Prostate gland (tissue), 2 donors: ENCODE measurements at regions not wholly inside any gene's neighbourhood (a gene's known extent, or its start where the extent isn't known, plus 50 kb on each side); places are given as distances from the start of the nearest gene placed in this dataset.

ENCODE experiments used
- DNase-seq: peaks from one replicate; pipeline ENCODE4 v3.0.0-alpha.2; 2019; ENCODE audit warnings: low spot score
- H3K27ac ChIP-seq, 2 donors: fragments of 200-600 bp; sonication (generic); 2 replicates each; pipeline ENCODE4 v1.5.1; 2017 to 2019
- H3K27me3 ChIP-seq: fragments of 200-600 bp; sonication (generic); replicated peaks from 2 replicates; pipeline ENCODE4 v1.5.1; 2019; ENCODE audit not compliant: insufficient read depth
- H3K36me3 ChIP-seq, 2 donors: fragments of 200-600 bp; sonication (generic); 1 replicate in 1 of 2; 2 replicates in 1 of 2; pipeline versions ENCODE4 v1.5.1 to v1.8.1; 2017 to 2019
- H3K4me1 ChIP-seq: fragments of 200-600 bp; sonication (generic); replicated peaks from 2 replicates; pipeline ENCODE4 v1.5.1; 2019
- H3K4me3 ChIP-seq, 2 donors: fragments of 200-600 bp; sonication (generic); 2 replicates each; pipeline ENCODE4 v1.5.1; 2017 to 2019
- H3K9me3 ChIP-seq: fragments of 200-600 bp; sonication (generic); 2 replicates; pipeline ENCODE4 v1.5.1; 2017
- POLR2A ChIP-seq: fragments of 450-650 bp; IDR thresholded peaks from one replicate; pipeline ENCODE4 v1.6.1; 2016; ENCODE audit warnings: antibody characterized with exemption, mild to moderate bottlenecking
- POLR2AphosphoS5 ChIP-seq: sonication (generic); formaldehyde crosslinking; IDR thresholded peaks from one replicate; pipeline ENCODE4 v1.6.1; 2017; ENCODE audit warnings: antibody characterized with exemption
- WGBS: methylation state at CpG from one replicate; pipeline ENCODE4 v1.1.5; 2018; 5-methylcytosine and 5-hydroxymethylcytosine counted together
- intact Hi-C: fragments of 100-400 bp; cut with DNase I; formaldehyde crosslinking; loops from one replicate; pipeline ENCODE4 v1.14.2; 2022
- TF ChIP-seq, protein P1 (sequence below), 4 experiments: fragments of 200-600 bp in 2 of 4; fragments of 450-650 bp in 2 of 4; sonication (generic) in 2 of 4; IDR thresholded peaks; 1 replicate in 3 of 4; 2 replicates in 1 of 4; pipeline ENCODE4 v1.5.1; 2016 to 2019; ENCODE audit warnings: antibody characterized with exemption in 4 of 4, mild to moderate bottlenecking in 2 of 4, moderate library complexity in 2 of 4

DNA sequence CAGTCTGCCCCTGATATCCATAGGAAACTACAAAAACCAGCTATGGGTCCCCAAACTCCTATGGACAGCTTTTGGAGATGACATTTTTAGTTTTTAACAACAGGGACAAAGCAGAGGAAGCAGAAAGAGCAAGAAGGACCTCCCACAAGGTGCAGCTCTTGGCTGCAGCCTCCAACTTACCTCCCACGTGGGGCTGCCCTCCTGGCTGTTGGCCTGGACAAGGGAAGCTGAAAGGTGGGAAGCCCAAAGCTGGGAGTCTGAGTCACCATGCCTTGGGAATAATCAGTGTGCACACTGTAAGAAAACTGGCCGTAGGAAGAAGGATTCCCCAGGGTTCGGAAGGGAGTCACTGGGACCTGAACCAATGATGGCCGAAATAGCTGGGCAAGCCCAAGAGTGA lies 51.8 kb upstream of the PAX1 start:
- no peaks in the 10 kb centered on the region for H3K36me3 ChIP-seq
- TF ChIP-seq, protein P1, sequence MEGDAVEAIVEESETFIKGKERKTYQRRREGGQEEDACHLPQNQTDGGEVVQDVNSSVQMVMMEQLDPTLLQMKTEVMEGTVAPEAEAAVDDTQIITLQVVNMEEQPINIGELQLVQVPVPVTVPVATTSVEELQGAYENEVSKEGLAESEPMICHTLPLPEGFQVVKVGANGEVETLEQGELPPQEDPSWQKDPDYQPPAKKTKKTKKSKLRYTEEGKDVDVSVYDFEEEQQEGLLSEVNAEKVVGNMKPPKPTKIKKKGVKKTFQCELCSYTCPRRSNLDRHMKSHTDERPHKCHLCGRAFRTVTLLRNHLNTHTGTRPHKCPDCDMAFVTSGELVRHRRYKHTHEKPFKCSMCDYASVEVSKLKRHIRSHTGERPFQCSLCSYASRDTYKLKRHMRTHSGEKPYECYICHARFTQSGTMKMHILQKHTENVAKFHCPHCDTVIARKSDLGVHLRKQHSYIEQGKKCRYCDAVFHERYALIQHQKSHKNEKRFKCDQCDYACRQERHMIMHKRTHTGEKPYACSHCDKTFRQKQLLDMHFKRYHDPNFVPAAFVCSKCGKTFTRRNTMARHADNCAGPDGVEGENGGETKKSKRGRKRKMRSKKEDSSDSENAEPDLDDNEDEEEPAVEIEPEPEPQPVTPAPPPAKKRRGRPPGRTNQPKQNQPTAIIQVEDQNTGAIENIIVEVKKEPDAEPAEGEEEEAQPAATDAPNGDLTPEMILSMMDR (IDR thresholded peaks at IDR 0.05), result no peak
- TF ChIP-seq POLR2AphosphoS5 (no peak), POLR2A (no peak)
- no peaks in the 10 kb centered on the region for H3K27me3 ChIP-seq
- no peak overlapping the region for H3K27ac ChIP-seq
- intact Hi-C loops, result no loop called here
- H3K9me3 ChIP-seq, result no peaks in the 10 kb centered on the region
- 85% methylated on average over 4 of the region's 4 CpGs for WGBS
- H3K4me3 ChIP-seq, result no peak overlapping the region
- H3K4me1 ChIP-seq, result no peaks in the 10 kb centered on the region
- DNase-seq, result no peak

DNA sequence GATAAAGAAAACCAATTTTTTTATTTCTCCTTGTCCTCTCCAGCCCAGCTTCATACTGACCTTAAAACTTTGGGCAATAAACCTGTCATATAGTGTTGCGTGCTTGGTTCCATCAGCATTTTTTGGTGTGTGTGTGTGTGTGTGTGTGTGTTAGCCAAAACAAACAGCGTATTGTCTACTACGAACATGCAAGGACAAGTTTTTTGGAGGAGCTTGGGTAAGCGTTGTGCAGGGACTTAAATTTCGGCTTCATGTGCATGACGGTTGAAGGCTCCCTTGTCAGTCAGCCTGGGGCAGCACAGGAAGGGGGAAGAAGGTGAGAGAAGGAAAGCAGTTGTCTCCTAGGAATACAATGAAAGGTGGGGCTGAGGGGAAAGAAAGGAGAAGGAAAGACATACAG lies 62.0 kb upstream of the PAX1 start:
- no peaks in the 10 kb centered on the region for H3K4me1 ChIP-seq
- no peaks in the 10 kb centered on the region for H3K36me3 ChIP-seq
- no peaks in the 10 kb centered on the region for H3K9me3 ChIP-seq
- no peak overlapping the region for H3K27ac ChIP-seq
- WGBS, result 49% methylated on average over 6 of the region's 6 CpGs
- DNase-seq, result peak; percentile 53
- no peak overlapping the region for H3K4me3 ChIP-seq
- TF ChIP-seq POLR2A (no peak), POLR2AphosphoS5 (no peak)
- TF ChIP-seq, protein P1 (IDR thresholded peaks at IDR 0.05), result no peak
- H3K27me3 ChIP-seq, result no peaks in the 10 kb centered on the region
- intact Hi-C loops, result no loop called here

DNA sequence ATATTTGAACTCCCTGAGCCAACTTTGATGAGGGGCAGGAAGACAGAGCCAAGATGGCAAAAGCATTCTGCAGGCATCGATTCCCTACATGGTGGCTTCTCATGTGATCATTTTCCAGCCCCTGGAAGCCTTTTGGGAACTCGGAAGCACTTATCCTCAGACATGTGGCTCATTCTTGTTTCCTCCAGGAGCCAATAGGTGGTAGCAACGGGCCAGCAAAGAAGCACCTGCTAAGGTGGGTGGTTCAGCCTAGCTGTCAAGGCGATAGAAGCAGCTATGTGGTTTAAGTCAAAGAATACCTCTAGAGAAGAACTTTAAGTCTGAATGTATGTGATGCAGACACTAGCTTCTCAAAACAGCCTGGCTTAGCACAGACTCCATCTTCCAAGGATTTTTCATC lies 64.9 kb upstream of the PAX1 start:
- WGBS, result 11% methylated on average over 4 of the region's 4 CpGs
- no peak overlapping the region for H3K4me3 ChIP-seq
- H3K36me3 ChIP-seq, result no peaks in the 10 kb centered on the region
- H3K9me3 ChIP-seq, result no peaks in the 10 kb centered on the region
- no peak overlapping the region for H3K27ac ChIP-seq
- no peaks in the 10 kb centered on the region for H3K4me1 ChIP-seq
- TF ChIP-seq, protein P1 (IDR thresholded peaks at IDR 0.05), result peak in 3 of 4 experiments; percentile 20 to 57 (median 42)
- TF ChIP-seq POLR2AphosphoS5, result no peak
- TF ChIP-seq POLR2A, result no peak
- peak; percentile 58 for DNase-seq
- no peaks in the 10 kb centered on the region for H3K27me3 ChIP-seq
- intact Hi-C loops, result no loop called here

GRCh38 chr20:21633829-21634228 lies 71.6 kb upstream of the PAX1 start:
- Histone ChIP-seq H3K27ac (no peak overlapping the region), H3K9me3 (no peaks in the 10 kb centered on the region), H3K4me1 (no peaks in the 10 kb centered on the region), H3K36me3 (no peaks in the 10 kb centered on the region), H3K27me3 (no peaks in the 10 kb centered on the region), H3K4me3 (no peak overlapping the region)
- 91% methylated on average over 4 of the region's 4 CpGs for WGBS
- DNase-seq, result no peak
- intact Hi-C loops, result no loop called here
- TF ChIP-seq, protein P1 (IDR thresholded peaks at IDR 0.05), result no peak
- TF ChIP-seq POLR2AphosphoS5 (no peak), POLR2A (no peak)

GRCh38 chr20:21632735-21633053 lies 72.8 kb upstream of the PAX1 start:
- intact Hi-C loops, result no loop called here
- 75% methylated on average over 2 of the region's 2 CpGs for WGBS
- Histone ChIP-seq H3K4me3 (no peak overlapping the region), H3K36me3 (no peaks in the 10 kb centered on the region), H3K9me3 (no peaks in the 10 kb centered on the region), H3K27ac (no peak overlapping the region), H3K27me3 (no peaks in the 10 kb centered on the region), H3K4me1 (no peaks in the 10 kb centered on the region)
- TF ChIP-seq, protein P1 (IDR thresholded peaks at IDR 0.05), result no peak
- TF ChIP-seq POLR2A (no peak), POLR2AphosphoS5 (no peak)
- no peak for DNase-seq
